ENCODE measurements at regions not wholly inside any gene's neighbourhood (a gene's known extent, or its start where the extent isn't known, plus 50 kb on each side); places are given as distances from the start of the nearest gene placed in this dataset.

GRCh38 chr22:46081831-46082210 lies 68.5 kb upstream of the PPARA start:
- Histone ChIP-seq H3K36me3 (peaks cover 0 to 9% of the 10 kb centered on the region in 2 donors), H3K27ac (peak overlapping the region; percentile 96 to 100), H3K4me1 (peaks cover 22 to 59% of the 10 kb centered on the region in 2 donors), H3K27me3 (no peaks in the 10 kb centered on the region), H3K4me3 (peak overlapping the region; percentile 80 to 89), H3K9me3 (no peaks in the 10 kb centered on the region)
- no peak for TF ChIP-seq CTCF (IDR thresholded peaks at IDR 0.05)
- peak in 1 of 2 donors; percentile 63 for DNase-seq (ENCODE audit: low spot score in 2 of 2)
- intact Hi-C loops (cut with DNase I), result loop anchor here (2.0 kb wide), 1 partner anchor 69 kb away; the partner anchor contains the start of gene PPARA

DNA sequence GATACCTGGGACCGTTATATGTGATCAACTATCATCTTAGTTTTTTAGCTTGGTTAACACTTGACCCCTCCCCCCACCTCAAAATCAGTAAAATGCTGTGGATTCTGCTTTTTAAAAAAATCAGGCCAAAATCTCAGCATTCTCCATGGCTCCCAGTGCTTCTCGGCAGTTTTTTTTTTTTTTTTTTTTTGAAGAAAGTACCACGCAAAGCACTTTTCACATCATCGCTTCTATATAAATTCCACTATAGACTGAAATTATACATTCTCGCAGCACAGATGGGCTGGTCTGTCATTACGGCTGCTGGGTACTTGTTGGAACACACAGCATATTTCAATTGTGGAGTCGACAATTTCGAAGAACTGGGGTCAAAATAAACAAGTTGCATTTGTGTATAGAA lies 67.7 kb upstream of the PPARA start:
- intact Hi-C loops (cut with DNase I), result no loop called here
- peak overlapping the region; percentile 80 to 89 for H3K4me3 ChIP-seq
- H3K27ac ChIP-seq, result peak overlapping the region; percentile 96 to 100
- H3K36me3 ChIP-seq, result peaks cover 4 to 17% of the 10 kb centered on the region in 2 donors
- H3K9me3 ChIP-seq, result no peaks in the 10 kb centered on the region
- H3K27me3 ChIP-seq, result no peaks in the 10 kb centered on the region
- H3K4me1 ChIP-seq, result peaks cover 30 to 67% of the 10 kb centered on the region in 2 donors
- TF ChIP-seq CTCF (IDR thresholded peaks at IDR 0.05), result no peak
- no peak for DNase-seq (ENCODE audit: low spot score in 2 of 2)

DNA sequence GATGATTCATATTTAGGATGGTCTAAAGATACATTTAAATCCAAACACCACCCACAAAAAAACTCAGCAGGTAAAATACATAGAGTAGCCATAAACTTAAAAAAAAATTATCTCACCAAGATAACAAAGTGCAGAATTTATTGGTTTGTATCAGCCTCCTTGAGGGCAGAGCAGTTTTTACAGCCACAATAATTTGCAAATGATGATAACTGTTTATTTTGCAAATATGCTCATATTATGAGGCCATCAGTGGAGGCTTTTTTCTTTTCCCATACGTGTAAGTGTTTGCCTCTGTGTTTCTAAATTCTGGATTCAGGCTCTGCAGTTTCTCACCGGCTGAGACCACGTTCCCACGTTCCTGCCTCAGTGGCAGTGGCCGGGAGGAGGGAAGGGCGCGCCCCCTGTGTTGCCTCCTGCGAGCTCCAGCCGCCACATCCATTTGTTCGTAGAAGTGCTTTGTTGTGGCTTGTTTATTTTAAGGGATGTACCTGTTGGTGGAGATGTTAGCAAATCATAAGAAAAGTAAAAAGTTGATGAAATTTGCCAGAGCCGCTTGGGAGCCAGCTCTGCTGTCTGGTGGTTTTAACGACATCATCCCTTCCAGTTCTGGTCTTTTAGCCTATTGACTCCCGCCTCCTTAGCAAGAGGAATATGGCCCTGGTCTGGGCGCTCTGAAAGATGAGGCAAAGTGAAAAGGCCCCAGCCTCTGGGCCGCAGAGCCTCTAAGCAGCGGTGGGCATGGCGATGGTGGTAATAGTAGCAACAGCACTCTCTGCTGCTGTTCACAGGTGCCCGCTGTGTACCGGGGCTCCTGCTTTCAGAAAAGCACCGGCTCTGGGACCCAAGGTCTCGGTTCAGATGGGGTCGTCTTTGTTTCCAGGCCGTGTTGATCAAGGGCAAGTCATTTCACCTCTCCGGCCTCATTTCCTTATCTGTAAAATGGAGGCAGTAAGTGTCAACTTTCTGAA lies 66.7 kb upstream of the PPARA start:
- no peaks in the 10 kb centered on the region for H3K27me3 ChIP-seq
- no peak for TF ChIP-seq CTCF (IDR thresholded peaks at IDR 0.05)
- peaks cover 32 to 69% of the 10 kb centered on the region in 2 donors for H3K4me1 ChIP-seq
- peak overlapping the region in 1 of 2 donors; percentile 40 for H3K4me3 ChIP-seq
- peaks cover 5 to 17% of the 10 kb centered on the region in 2 donors for H3K36me3 ChIP-seq
- DNase-seq (ENCODE audit: low spot score in 2 of 2), result peak in 1 of 2 donors; percentile 52
- no peaks in the 10 kb centered on the region for H3K9me3 ChIP-seq
- peak overlapping the region; percentile 96 to 100 for H3K27ac ChIP-seq
- intact Hi-C loops (cut with DNase I), result loop anchor here (2.0 kb wide), 1 partner anchor 13 kb away; no protein-coding TSS in a partner anchor

- H3K4me1 ChIP-seq, result peaks cover 33 to 71% of the 10 kb centered on the region in 2 donors
Observed at GRCh38 chr22:46084376-46084775, 66.0 kb upstream of the PPARA start.

More at GRCh38 chr22:46084376-46084775, 66.0 kb upstream of the PPARA start:
- H3K9me3 ChIP-seq, result no peaks in the 10 kb centered on the region
- intact Hi-C loops (cut with DNase I), result loop anchor here (2.0 kb wide), 1 partner anchor 14 kb away; no protein-coding TSS in a partner anchor
- H3K4me3 ChIP-seq, result peak overlapping the region; percentile 36 to 40
- no peak for DNase-seq (ENCODE audit: low spot score in 2 of 2)
- no peaks in the 10 kb centered on the region for H3K27me3 ChIP-seq
- H3K27ac ChIP-seq, result peak overlapping the region; percentile 96 to 100
- peaks cover 5 to 22% of the 10 kb centered on the region in 2 donors for H3K36me3 ChIP-seq
- no peak for TF ChIP-seq CTCF (IDR thresholded peaks at IDR 0.05)

Data from ascending aorta (tissue), 2 donors.